ENCODE measurements at regions not wholly inside any gene's neighbourhood (a gene's known extent, or its start where the extent isn't known, plus 50 kb on each side); places are given as distances from the start of the nearest gene placed in this dataset.

DNA sequence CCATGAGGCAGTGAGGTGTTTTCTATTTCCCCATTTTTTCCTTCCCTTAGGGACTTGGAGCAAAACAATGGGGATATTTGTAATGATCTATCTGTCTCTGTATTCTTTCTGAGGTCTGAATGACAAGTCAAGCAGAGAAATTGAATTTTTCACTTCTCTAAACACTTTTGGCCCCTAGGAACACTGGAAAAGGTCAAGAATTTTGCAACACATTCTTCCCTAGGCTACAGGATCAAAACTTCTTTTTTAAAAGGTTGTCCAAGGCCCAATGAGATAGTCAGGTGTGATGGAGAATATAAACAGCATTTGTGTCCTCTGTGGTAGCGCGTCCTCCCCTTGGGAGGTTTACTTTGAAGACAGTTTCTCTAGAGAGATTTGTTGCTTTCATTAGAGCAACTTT lies 620.5 kb downstream of the TLR4 start:
- TF ChIP-seq GABPA (IDR thresholded peaks at IDR 0.05; ENCODE audit: low read depth) (no peak), POLR2AphosphoS5 (IDR thresholded peaks at IDR 0.05; ENCODE audit: low read depth) (no peak), SPI1 (IDR thresholded peaks at IDR 0.05; ENCODE audit: borderline replicate concordance, low read depth) (no peak)
- TF ChIP-seq, protein P1, sequence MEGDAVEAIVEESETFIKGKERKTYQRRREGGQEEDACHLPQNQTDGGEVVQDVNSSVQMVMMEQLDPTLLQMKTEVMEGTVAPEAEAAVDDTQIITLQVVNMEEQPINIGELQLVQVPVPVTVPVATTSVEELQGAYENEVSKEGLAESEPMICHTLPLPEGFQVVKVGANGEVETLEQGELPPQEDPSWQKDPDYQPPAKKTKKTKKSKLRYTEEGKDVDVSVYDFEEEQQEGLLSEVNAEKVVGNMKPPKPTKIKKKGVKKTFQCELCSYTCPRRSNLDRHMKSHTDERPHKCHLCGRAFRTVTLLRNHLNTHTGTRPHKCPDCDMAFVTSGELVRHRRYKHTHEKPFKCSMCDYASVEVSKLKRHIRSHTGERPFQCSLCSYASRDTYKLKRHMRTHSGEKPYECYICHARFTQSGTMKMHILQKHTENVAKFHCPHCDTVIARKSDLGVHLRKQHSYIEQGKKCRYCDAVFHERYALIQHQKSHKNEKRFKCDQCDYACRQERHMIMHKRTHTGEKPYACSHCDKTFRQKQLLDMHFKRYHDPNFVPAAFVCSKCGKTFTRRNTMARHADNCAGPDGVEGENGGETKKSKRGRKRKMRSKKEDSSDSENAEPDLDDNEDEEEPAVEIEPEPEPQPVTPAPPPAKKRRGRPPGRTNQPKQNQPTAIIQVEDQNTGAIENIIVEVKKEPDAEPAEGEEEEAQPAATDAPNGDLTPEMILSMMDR (IDR thresholded peaks at IDR 0.05; ENCODE audit: insufficient read depth, low read length) = no peak
- TF ChIP-seq, protein P2, sequence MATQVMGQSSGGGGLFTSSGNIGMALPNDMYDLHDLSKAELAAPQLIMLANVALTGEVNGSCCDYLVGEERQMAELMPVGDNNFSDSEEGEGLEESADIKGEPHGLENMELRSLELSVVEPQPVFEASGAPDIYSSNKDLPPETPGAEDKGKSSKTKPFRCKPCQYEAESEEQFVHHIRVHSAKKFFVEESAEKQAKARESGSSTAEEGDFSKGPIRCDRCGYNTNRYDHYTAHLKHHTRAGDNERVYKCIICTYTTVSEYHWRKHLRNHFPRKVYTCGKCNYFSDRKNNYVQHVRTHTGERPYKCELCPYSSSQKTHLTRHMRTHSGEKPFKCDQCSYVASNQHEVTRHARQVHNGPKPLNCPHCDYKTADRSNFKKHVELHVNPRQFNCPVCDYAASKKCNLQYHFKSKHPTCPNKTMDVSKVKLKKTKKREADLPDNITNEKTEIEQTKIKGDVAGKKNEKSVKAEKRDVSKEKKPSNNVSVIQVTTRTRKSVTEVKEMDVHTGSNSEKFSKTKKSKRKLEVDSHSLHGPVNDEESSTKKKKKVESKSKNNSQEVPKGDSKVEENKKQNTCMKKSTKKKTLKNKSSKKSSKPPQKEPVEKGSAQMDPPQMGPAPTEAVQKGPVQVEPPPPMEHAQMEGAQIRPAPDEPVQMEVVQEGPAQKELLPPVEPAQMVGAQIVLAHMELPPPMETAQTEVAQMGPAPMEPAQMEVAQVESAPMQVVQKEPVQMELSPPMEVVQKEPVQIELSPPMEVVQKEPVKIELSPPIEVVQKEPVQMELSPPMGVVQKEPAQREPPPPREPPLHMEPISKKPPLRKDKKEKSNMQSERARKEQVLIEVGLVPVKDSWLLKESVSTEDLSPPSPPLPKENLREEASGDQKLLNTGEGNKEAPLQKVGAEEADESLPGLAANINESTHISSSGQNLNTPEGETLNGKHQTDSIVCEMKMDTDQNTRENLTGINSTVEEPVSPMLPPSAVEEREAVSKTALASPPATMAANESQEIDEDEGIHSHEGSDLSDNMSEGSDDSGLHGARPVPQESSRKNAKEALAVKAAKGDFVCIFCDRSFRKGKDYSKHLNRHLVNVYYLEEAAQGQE (IDR thresholded peaks at IDR 0.05; ENCODE audit: insufficient replicate concordance, low read depth) = no peak

All from HL-60 (cell line).